HL-60 (cell line): ENCODE measurements at regions not wholly inside any gene's neighbourhood (a gene's known extent, or its start where the extent isn't known, plus 50 kb on each side); places are given as distances from the start of the nearest gene placed in this dataset.

Source experiments
- DNase-seq, 2 experiments: peaks; one replicate each; pipeline ENCODE4 v3.0.0-alpha.2; 2010 to 2020; ENCODE audit warnings: low read depth in 1 of 2, low spot score in 1 of 2
- H3K27ac ChIP-seq: fragments of 250-450 bp; sonication (Bioruptor Pico); replicated peaks from 2 replicates; pipeline ENCODE4 v1.5.1; 2020; ENCODE audit warnings: mild to moderate bottlenecking, moderate library complexity
- H3K27me3 ChIP-seq: fragments of 250-450 bp; sonication (Bioruptor Pico); 2 replicates; pipeline ENCODE4 v1.5.1; 2021; ENCODE audit warnings: mild to moderate bottlenecking, moderate library complexity; ENCODE audit not compliant: insufficient read depth, poor library complexity, severe bottlenecking
- H3K4me3 ChIP-seq: replicated peaks from 2 replicates; pipeline ENCODE4 v1.5.1; 2011; ENCODE audit warnings: mild to moderate bottlenecking, control low read depth, low read length; ENCODE audit not compliant: insufficient read depth
- CTCF ChIP-seq: IDR thresholded peaks from one replicate; pipeline ENCODE4 v1.5.1; 2011; ENCODE audit warnings: low read length, control low read depth, inconsistent platforms; ENCODE audit not compliant: insufficient read depth
- GABPA ChIP-seq: IDR thresholded peaks from 2 replicates; pipeline ENCODE4 v1.6.1; 2012; ENCODE audit warnings: low read depth
- POLR2AphosphoS5 ChIP-seq: IDR thresholded peaks from 2 replicates; pipeline ENCODE4 v1.6.1; 2012; ENCODE audit warnings: low read depth
- REST ChIP-seq: IDR thresholded peaks from 2 replicates; pipeline ENCODE4 v1.6.1; 2012; ENCODE audit warnings: low read depth; ENCODE audit not compliant: insufficient replicate concordance
- SPI1 ChIP-seq: IDR thresholded peaks from 2 replicates; pipeline ENCODE4 v1.6.1; 2012; ENCODE audit warnings: low read depth, mild to moderate bottlenecking, borderline replicate concordance

DNA sequence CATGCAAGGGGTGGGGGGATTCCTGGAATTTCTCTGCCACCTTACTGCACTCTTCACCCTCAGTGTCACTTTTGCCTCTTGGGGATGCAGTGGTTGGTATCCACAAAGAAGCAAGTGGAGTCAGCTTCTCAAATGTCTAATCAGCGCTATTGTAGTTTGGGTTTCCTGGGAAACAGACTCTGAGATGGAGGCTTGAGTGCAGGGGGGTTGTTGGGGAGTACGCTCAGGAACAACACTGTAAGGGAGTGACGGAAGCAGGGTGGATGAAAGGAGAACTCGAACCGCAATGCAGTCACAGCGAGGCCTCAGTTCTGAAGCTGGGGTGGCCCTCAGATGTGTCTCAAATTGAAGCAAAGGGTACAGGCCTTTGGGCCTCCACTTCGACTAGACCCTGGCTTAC is 73.6 kb upstream of the EPC2 start:
- Histone ChIP-seq H3K27ac (no peak overlapping the region), H3K27me3 (no peaks in the 10 kb centered on the region), H3K4me3 (no peak overlapping the region)
- no peak for TF ChIP-seq REST
- TF ChIP-seq POLR2AphosphoS5 = no peak
- TF ChIP-seq GABPA = no peak
- no peak for TF ChIP-seq SPI1
- TF ChIP-seq CTCF = no peak
- no peak for DNase-seq

- TF ChIP-seq SPI1 (no peak), REST (no peak), CTCF (no peak), GABPA (no peak)
- no peak overlapping the region for H3K27ac ChIP-seq
- no peak for DNase-seq
- H3K4me3 ChIP-seq = no peak overlapping the region
- H3K27me3 ChIP-seq = no peaks in the 10 kb centered on the region
These were observed 66.6 kb upstream of the EPC2 start for GRCh38 chr2:148577845-148578492.

- Histone ChIP-seq H3K27me3 (no peaks in the 10 kb centered on the region), H3K4me3 (no peak overlapping the region), H3K27ac (no peak overlapping the region)
- TF ChIP-seq GABPA (no peak), SPI1 (no peak), REST (no peak), POLR2AphosphoS5 (no peak), CTCF (no peak)
- DNase-seq = no peak
These were observed 66.1 kb upstream of the EPC2 start for GRCh38 chr2:148578493-148578884.
